Fibroblast of skin of back (primary cell): ENCODE measurements at regions not wholly inside any gene's neighbourhood (a gene's known extent, or its start where the extent isn't known, plus 50 kb on each side); places are given as distances from the start of the nearest gene placed in this dataset.

Experiments used
- DNase-seq: peaks from one replicate; pipeline ENCODE4 v3.0.0-alpha.2; 2013

DNA sequence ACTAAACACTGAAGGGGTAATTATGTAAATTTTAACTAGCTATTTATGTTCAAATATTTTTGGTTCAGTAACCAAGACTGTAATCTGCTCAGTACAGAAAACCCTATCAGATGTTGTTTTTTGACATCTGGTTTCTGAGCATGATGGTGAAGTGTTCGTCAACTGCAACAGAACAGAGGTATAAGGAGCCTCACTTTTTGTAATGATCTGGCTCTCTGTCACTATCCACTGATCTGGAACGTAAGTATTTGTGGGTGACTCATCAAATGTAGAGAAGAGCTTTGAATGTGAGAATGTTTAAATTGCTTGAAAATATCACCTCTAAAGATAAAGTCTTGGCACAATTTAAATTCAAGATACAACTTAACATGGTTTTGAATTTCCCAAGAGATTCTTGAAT, 213.6 kb upstream of the FAM98A start:
- peak; percentile 2 for DNase-seq

DNA sequence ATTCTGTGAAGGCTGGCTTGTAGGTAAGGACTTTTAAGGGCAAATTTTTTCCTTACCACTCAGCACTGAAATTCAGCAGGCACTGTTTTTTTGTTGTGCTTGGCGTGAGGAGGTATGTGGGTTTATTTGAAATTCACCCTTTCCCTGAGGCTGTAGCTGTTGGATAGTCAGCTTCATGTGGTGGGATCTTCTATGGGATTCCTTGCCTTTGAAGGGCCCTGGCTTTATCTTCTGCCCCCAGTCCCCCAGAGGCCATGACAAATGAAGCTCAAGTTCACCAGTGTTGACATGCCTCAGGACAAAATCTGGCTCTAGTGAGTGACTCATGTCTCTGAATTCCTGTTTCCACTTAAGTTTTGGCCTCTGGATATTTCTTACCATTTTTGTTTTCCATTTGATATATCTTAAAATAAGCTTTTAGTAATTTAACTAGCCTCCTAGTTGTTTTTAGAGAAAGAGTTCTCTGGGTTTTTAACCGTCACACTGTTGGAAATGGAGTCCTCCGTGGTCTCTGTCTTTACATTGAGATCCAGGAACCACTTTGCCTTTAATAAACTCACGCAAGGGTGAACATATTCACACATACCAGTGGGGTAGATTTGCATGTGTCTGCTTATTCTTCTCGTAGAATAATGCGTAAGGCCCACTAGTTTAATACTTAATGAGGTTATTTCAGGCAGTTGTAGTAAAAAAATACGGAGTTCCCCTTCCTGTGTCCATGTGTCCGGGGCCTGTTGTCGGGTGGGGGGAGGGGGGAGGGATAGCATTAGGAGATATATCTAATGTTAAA, 211.1 kb upstream of the FAM98A start:
- DNase-seq, result peak; percentile 92

DNA sequence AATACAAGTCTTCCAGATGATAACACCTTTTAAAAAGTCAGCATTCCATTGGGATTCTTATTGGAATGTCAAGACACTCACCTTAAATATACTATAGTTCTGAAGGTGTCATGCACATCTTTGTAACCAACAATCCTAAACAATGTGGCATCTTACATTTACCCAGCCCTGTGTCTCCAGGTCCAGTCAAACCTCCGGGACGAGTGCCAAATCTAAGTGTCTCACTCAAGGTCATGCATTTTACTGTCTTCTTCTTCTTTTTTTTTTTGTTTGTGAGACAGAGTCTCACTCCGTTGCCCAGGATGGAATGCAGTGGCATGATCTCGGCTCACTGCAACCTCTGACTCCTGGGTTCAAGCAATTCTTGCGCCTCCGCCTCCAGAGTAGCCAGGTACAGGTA, 206.9 kb upstream of the FAM98A start:
- DNase-seq, result peak; percentile 9

DNA sequence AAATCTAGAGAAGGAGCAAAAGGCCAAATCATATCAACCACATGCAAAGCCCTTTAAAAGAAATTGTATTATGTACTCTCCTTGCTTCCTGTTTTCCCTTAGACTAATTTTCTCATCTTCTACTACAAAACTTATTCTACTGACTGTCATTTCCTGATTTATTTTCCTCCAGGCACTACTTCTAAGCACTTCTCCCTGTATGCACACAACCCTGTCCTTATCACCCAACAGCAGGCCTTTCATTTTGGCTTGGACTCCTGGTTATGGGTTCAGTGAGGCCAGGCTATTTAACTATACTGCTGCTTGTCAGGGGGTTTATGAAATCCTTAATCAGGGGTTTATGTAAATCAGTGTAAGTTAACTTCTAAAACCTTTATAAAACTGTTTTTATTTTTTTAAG, 205.1 kb upstream of the FAM98A start:
- DNase-seq, result no peak

DNA sequence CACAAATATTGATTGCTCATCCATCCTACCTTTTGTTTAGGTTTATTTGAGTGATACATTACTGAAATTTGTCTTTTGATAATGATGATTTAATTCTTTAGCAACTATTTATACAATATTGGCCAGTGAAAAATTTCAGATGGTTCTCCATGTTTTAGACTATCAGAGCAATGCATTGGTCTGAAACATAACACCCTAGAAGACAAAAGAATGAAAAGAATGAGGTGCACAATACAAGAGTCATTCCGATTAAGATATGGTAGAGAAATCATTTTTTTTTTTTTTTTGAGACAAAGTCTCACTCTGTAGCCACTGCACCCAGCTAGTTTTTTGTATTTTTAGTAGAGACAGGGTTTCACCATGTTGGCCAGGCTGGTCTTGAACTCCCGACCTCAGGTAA, 197.4 kb upstream of the FAM98A start:
- peak; percentile 43 for DNase-seq

DNA sequence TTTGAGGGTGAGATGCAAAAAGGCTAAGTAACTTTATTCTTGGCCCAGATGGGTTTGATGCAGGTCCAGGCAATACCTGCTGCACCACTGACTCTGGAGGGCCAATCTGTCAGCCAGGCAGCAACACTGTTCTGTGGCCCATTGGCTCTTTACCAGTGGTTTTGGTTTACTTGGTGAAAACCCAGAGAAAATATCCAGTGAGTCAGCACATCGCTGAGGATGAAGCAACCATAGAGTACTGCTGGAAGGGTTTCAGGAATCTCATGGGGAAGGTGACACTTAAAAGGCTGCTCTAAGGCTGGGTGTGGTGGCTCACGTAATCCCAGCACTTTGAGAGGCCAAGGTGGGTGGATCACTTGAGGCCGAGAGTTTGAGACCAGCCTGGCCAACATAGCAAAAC, 192.5 kb upstream of the FAM98A start:
- DNase-seq, result peak; percentile 72

DNA sequence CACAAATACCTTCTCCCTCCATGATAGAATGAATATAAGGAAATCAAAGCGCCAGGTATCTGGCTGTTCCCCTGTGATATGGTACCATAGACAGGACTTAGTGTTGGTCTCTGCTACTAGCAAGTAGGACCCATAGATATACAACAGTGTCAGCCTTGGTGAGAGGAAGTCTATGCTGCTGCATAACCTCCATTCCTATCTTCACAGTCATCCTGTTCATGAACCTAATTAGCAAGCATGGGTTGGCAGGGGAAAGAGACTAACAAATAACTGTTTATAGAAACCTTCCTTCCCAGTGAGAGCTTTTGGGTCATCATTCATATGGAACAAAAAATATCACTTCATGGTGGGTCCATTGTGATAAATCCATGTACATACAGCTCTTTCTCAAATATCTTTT, 188.9 kb upstream of the FAM98A start:
- peak; percentile 72 for DNase-seq

DNA sequence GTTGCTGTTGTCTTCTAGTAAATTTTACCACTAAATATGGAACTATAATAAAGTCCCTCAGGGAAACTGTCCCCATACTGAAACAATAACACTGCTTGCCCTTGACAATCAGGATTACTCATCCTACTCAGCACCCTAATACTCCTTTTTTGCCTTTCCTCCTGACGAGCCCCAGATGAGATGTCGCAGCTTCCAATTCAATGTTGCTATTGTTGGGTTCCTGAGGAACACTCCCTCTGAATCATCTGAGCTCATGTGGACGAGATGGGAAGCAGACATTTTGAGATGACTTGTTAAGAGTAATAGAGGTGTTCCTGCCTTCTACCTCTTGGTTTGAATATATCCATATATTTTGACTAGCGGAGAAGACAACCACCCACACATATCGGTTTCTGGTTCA, 187.8 kb upstream of the FAM98A start:
- no peak for DNase-seq

DNA sequence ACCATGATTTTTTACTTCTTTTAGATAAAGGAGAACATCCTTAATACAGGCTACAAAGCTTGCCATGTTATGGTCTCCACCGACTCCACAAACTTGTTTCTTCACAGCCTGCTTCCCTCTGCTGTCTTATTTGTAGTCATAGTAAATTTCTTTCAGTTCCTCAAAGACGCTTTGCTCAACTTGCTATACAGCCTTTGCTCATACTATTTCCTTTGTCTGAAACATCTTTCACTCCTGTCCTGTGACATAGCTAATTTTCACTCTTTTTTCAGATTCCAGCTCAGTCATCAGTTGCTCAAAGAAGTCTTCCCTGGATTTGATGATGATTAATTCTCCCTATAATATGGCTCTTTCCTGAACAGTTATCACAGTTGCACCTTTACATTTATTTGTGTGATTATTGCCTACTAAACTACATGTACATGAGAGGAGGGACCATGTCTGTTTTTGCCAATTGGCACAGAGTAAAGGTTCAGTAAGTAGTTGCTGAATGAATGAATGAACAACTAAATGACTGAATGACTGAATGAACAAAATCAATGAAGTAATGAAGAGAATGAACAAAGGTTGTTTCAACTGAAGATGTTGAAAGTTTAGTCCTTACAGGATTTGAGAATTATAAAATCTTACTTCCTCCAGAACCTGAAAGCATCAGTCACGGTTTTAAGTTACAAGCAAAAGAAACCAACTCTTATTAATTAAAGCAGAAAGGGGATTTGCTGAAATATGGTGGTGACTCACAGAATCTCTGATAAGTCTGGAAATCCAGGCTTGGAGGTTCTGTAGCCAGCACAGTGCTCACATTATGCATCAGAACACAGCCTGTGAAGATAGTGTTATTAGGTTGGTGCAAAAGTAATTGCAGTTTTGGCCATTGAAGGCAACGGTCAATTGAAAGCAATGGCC, 186.4 kb upstream of the FAM98A start:
- no peak for DNase-seq

DNA sequence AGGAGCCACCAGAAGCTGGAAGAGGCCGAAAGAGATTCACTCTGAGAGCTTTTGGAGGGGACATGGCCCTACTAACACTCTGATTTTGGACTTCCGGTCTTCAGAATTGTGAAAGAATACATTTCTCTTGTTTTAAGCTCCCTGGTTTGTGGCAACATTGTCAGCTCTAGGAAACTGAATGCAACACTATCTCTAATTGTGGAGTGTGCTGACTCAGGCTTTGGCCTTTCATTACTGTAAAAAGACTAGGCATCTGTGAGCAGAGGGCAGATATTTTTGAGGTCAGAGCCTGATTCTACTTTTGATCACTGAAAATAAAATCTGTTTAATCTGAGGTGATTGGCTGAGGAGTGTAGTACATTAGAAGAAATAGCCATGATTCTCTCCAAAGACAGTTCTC, 185.4 kb upstream of the FAM98A start:
- DNase-seq, result no peak

DNA sequence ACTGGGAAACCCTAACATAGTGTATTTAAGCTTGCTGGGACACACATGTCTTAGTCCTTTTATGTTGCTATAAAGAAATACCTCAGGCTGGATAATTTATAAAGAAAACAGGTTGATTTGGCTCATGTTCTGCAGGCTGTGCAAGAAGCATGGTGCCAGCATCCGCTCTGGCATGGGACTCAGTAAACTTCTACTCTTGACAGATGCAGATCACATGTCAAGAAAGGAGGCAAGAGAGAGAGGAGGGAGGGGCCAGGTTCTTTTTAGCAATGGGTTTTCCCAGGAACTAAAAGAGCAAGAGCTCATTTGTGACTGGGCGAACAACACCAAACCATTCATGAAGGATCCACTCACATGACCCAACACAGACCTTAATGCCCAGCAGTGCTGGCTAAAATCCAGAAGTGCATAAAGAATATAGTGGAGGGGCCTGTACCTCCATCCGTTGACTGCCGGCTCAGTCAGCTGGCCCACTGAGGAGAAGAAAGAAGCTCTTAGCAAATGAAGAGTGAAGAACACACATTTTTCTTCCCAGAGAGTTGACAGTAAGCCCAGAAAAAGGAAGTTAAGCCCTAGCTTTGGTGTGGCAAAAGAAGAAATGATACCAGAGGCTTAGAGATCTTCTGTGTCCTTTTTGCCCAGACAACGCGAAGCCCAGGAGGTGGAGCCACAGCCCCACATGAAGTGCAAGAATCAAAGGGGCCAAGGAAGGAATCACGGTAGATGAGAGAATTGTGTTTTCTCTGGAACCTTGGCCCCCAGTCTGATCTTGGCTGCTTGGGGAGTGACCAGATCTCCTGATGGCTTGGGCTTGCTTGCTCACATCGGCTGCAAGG, 183.5 kb upstream of the FAM98A start:
- DNase-seq, result no peak

DNA sequence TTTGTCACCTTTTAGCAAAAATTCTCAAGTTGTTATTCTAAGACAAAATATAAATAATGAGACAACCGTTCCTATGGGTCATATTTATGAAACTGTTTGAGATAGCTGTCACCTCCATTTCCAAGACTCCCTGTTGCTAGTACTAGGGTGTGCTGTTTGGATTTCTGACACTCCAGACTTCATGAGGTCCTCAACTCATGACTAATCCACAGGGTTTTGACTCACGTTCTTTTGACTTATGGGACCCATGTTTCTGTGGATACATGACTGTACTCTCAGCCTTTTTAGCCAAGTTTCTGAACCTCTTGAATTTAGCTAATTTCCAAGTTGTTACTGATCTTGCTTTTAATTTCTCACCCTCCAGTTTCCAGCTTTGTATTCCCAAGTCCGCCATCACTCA, 178.7 kb upstream of the FAM98A start:
- DNase-seq, result peak; percentile 58

DNA sequence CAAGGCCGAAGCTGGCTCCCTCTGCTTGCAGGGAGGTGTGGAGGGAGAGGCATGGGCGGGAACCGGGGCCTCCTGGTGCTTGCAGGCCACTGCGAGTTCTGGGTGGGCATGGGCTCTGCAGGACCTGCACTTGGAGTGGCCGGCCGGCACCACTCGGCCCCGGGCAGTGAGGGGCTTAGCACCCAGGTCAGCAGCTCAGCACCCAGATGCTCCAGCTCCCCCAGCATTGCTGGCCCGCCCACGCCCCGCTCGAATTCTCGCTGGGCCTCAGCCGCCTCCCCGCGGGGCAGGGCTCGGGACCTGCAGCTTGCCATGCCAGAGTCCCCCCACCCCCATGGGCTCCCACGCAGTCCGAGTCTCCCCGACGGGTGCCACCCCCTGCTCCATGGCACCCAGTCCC, 176.2 kb upstream of the FAM98A start:
- DNase-seq, result no peak

DNA sequence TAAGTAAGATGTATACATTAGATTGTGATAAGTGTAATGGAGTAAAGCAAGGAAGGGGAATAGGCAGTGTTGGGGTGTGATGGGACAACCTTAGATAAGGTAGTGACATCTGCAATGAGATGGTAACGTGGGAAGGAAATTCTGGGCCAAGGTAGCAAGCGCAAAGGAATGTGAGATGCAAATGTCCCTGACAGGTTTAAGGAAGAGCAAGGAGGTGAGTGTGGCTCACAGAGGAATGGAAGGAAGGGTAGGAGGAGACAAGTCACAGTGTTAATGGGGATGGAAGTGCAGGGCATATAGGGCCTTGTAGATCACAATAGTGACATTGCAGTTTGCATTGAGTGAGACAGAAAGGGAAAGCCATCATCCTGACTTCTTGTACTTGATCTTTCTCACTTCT, 170.9 kb upstream of the FAM98A start:
- DNase-seq, result no peak

DNA sequence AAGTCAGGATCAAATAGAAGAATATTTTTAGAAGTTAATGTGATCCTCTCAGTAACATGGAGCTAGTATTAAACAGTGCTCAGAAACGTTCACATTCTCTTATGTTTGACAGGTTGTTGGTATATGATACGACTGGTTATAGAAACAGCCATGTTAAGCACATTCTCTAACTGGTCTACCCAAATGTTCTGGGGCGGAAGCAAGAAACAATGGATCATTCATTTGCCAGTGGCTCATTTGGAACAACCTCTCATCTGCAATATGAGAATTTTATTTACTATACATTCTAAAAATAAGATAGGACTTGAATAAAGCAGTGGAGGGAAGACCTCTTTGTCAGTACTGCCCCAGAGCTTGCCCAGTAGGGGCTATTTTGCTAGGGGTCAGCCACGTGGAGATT, 167.1 kb upstream of the FAM98A start:
- no peak for DNase-seq

DNA sequence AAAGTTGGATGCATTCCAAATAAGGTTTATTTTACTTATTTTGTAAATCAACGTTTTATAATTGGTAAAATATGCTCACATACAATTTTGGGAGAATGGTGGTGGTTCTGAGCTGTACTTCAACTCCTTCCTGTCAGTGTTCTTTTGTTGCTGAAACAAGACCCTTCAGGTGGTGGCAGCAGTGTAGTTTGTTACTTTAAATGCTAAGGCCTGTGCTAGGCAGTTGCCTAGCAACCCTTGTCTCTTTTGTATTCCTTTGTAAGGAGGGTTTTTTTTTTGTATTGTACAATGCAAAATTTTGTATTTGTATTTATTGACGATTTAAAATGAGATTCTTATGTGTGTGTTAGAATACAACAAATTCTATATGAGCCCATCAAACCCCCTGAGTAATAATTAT, 166.0 kb upstream of the FAM98A start:
- no peak for DNase-seq

DNA sequence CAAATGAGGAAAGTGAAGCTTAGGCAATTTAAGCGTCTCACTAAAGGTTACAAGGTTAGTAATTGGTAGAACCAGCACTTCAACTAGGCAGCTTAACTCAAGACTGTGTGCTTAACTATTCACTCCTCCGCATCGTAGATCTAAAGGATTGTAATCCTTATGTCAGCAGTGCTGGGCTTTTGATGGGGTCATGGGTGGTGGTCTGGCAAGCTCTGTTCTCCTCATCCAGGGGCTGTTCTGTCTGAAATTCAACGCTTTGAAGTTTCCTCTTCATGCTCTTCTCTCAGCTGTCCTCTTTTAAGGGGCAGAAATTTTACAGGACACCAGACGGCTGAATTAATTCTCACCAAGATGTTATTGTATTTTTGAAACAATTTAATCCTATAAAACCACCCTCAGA, 165.5 kb upstream of the FAM98A start:
- DNase-seq, result no peak

DNA sequence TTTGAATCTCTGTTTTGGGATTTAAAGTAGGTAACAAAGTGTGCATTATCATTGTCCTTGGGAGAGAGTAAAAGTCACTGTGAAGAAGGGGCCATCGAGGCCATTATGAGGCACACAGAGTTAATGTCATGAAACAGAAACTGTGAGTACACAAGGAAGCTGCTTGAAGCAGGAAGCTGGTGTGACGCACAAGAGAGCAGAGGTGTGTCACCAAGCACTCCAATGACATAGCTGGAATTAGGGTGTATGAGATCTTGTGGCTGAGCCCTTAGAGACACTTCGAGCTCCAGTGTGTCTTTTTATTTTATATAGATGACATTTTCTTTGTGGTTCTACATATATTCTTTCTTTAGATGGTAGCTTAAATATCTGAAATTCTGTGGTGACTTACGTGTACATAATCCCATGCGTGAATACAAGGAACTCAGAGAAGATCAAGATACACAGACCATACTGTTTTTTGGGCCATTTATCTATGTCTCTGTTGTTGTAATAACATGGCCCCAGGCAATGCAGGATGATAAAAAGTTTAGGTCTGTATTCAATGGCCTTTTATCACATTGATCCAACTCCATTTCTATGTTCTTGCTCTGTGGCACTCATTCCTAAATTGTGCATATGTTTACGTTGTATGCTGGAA, 164.7 kb upstream of the FAM98A start:
- no peak for DNase-seq

DNA sequence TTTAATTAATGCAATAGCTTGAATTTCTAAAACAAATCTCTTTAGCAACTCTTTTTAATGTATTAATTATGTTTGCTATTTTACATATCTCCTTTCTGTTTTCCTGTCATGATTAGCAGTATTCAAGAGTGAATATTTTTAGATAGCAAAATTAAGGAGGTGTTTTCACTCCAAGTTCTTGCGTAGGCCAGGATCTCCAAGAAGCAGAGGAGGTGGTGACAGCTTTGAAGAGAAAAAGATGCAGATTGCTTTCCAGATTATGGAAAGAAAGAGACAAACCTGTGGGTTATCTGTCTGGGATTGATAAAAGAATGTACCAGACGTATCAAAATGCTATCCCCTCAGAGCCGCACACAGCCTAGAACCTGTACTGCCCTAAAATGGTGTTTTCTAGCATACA, 163.5 kb upstream of the FAM98A start:
- no peak for DNase-seq

DNA sequence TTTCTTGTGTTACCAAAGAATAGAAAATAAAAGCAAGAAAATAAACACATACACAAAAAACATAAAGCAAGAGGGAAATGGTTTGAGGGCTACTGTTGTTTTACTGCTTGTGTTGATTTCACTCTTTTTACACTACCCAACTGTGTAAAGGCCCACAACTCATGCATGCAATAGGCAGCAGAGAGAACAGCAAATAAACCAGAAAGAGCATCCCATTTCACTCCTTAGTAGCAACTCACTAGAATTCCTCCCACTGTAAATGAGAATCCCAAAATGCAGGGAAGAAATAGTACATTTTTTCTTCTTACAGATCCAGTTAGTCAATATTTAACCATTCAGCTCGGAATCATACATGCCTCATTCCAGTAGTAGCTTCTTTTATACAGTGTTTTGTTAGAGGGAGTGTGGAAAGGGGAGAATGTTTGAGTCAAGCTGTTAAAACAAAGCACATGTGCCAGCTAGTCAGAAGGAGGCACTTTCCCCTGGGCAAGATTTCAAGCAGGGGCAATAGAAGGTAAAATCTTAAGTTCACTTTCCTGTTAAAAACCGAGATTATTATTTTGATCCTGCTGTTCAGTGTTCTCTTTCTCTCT, 147.2 kb upstream of the FAM98A start:
- peak; percentile 27 for DNase-seq

DNA sequence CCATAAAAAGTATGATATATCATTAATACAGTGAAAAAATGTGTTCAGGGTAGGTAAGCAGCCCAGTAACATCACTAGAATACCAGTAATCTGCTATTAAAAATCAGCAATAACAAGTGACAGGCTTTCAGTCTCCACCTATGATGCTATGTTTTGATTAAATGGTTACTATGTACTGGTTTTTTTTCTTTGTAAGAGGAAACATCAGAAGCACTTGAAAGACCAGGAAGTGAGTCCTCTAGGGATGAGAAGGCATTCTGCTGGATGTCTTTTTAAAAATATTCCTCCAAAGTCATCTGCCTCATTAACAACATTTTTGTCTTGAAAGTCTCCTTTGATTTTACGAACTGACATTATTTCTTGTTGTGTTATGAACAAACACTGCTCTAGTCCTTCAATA, 136.0 kb upstream of the FAM98A start:
- no peak for DNase-seq

DNA sequence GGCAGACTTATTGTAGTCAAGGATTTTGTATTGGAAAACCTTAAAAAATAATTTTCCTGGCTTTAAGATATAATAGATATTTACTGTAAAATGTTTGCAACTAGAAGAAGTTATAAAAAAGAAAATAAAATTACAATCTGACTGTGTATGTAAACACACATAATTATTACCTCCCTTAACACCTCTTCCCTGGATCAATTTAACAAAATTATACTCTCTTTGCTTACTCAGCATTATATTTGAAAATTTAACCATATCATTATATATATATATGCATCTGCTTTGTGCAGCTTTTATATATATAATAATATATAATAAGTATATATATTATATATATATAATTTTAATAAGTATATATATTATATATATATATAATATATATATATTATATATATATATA, 131.7 kb upstream of the FAM98A start:
- DNase-seq, result no peak
